ENCODE measurements at regions not wholly inside any gene's neighbourhood (a gene's known extent, or its start where the extent isn't known, plus 50 kb on each side); places are given as distances from the start of the nearest gene placed in this dataset.

DNA sequence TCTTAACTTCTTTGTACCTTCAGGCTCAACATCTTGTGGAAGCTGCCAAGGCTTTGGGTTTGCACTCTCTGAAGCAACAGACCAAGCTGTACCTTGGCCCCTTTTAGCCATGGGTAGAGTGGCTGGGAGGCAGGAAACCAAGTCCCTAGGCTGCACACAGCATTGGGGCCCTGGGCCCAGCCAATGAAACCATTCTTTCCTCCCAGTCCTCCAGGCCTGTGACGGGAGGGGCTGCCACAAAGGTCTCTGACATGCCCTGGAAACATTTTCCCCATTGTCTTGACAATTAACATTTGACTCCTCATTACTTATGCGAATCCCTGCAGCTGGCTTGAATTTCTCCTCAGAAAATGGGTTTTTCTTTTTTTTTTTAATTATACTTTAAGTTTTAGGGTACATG, 253.1 kb upstream of the GADL1 start:
- BruUV-seq (replicated peaks): no TSS peak
- Histone ChIP-seq H3K27ac (no peak overlapping the region), H2AFZ (no peak overlapping the region), H3K79me2 (ENCODE audit: low read depth) (no peaks in the 10 kb centered on the region), H3K4me1 (replicated peaks; ENCODE audit: insufficient read depth) (no peaks in the 10 kb centered on the region), H4K20me1 (ENCODE audit: insufficient read depth) (no peaks in the 10 kb centered on the region), H3K36me3 (ENCODE audit: low read depth) (no peaks in the 10 kb centered on the region), H3K27me3 (ENCODE audit: insufficient read depth, low read depth) (no peaks in the 10 kb centered on the region), H3K9me3 (ENCODE audit: insufficient read depth, low read depth) (no peaks in the 10 kb centered on the region), H3F3A (ENCODE audit: insufficient read depth, low read depth) (no peaks in the 10 kb centered on the region), H3K4me2 (no peak overlapping the region), H3K4me3 (no peak overlapping the region), H3K9me2 (ENCODE audit: insufficient read depth) (no peaks in the 10 kb centered on the region)
- TF ChIP-seq, protein P1, sequence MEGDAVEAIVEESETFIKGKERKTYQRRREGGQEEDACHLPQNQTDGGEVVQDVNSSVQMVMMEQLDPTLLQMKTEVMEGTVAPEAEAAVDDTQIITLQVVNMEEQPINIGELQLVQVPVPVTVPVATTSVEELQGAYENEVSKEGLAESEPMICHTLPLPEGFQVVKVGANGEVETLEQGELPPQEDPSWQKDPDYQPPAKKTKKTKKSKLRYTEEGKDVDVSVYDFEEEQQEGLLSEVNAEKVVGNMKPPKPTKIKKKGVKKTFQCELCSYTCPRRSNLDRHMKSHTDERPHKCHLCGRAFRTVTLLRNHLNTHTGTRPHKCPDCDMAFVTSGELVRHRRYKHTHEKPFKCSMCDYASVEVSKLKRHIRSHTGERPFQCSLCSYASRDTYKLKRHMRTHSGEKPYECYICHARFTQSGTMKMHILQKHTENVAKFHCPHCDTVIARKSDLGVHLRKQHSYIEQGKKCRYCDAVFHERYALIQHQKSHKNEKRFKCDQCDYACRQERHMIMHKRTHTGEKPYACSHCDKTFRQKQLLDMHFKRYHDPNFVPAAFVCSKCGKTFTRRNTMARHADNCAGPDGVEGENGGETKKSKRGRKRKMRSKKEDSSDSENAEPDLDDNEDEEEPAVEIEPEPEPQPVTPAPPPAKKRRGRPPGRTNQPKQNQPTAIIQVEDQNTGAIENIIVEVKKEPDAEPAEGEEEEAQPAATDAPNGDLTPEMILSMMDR (conservative IDR thresholded peaks at IDR 0.05): no peak
- no peak for TF ChIP-seq EZH2 (IDR thresholded peaks at IDR 0.05; ENCODE audit: low read depth)
- intact Hi-C loops (cut with micrococcal nuclease; ENCODE audit: unreplicated experiment): no loop called here
- ChIA-PET POLR2A (ENCODE audit: unreplicated experiment) (no interaction called here), CTCF (no interaction called here)
- DNase-seq: no peak

- Histone ChIP-seq H3K27me3 (ENCODE audit: insufficient read depth, low read depth) (no peaks in the 10 kb centered on the region), H4K20me1 (ENCODE audit: insufficient read depth) (no peaks in the 10 kb centered on the region), H3K4me3 (no peak overlapping the region), H3K36me3 (ENCODE audit: low read depth) (no peaks in the 10 kb centered on the region), H3K27ac (no peak overlapping the region), H3K4me1 (replicated peaks; ENCODE audit: insufficient read depth) (no peaks in the 10 kb centered on the region), H2AFZ (no peak overlapping the region), H3K9me3 (ENCODE audit: insufficient read depth, low read depth) (no peaks in the 10 kb centered on the region), H3K9me2 (ENCODE audit: insufficient read depth) (no peaks in the 10 kb centered on the region), H3F3A (ENCODE audit: insufficient read depth, low read depth) (no peaks in the 10 kb centered on the region), H3K4me2 (no peak overlapping the region), H3K79me2 (ENCODE audit: low read depth) (no peaks in the 10 kb centered on the region)
- ChIA-PET POLR2A (ENCODE audit: unreplicated experiment) (no interaction called here), CTCF (no interaction called here)
- no TSS peak for BruUV-seq (replicated peaks)
- DNase-seq: no peak
- no peak for TF ChIP-seq EZH2 (IDR thresholded peaks at IDR 0.05; ENCODE audit: low read depth)
- TF ChIP-seq, protein P1 (conservative IDR thresholded peaks at IDR 0.05): no peak
- intact Hi-C loops (cut with micrococcal nuclease; ENCODE audit: unreplicated experiment): no loop called here
Measured at GRCh38 chr3:31157047-31157694, 262.7 kb upstream of the GADL1 start.

DNA sequence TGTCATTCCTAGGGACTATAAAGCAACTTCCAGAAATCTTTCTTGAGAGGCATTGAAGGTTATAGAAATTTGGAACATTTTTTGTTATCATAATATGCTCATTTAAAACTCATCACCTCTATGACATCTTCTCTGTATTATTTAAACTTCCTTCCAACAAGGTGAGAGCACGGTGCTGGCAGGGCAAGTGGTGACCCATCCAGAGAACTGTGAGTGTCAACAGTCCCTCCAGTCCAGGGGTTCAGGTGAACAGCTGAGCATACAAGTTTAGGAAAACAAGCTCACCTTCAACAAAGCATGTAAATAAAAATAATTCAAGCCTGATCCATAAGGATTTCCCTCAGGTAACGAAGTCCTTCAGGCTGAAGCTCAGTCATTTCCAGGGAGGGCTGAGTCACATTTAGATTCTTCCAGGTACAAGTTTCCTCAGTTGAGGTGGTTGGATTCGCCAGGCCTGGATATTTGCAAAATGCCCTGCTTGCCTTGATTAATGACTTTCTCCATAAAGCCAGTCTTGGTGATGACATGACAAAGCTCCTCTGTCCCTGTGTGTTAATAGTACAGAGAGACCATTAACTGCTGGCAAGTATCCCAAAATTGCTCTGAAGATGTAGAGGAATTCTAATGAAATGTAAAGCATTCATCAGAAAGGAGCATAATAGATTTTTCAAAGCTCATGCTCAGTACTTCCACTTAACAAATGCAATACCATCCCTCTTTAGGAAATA, 263.6 kb upstream of the GADL1 start:
- Histone ChIP-seq H3K27me3 (ENCODE audit: insufficient read depth, low read depth) (no peaks in the 10 kb centered on the region), H3F3A (ENCODE audit: insufficient read depth, low read depth) (no peaks in the 10 kb centered on the region), H3K4me3 (no peak overlapping the region), H3K79me2 (ENCODE audit: low read depth) (no peaks in the 10 kb centered on the region), H3K9me2 (ENCODE audit: insufficient read depth) (no peaks in the 10 kb centered on the region), H3K9me3 (ENCODE audit: insufficient read depth, low read depth) (no peaks in the 10 kb centered on the region), H3K36me3 (ENCODE audit: low read depth) (no peaks in the 10 kb centered on the region), H3K4me1 (replicated peaks; ENCODE audit: insufficient read depth) (no peaks in the 10 kb centered on the region), H4K20me1 (ENCODE audit: insufficient read depth) (no peaks in the 10 kb centered on the region), H2AFZ (no peak overlapping the region), H3K4me2 (no peak overlapping the region), H3K27ac (no peak overlapping the region)
- CTCF ChIA-PET: no interaction called here
- intact Hi-C loops (cut with micrococcal nuclease; ENCODE audit: unreplicated experiment): no loop called here
- DNase-seq: no peak
- POLR2A ChIA-PET (ENCODE audit: unreplicated experiment): interaction anchor here (0.6 kb wide), 1 partner anchor 178 kb away, joined by 7 read pairs; no protein-coding TSS in a partner anchor
- BruUV-seq (replicated peaks): no TSS peak
- TF ChIP-seq EZH2 (IDR thresholded peaks at IDR 0.05; ENCODE audit: low read depth): no peak
- TF ChIP-seq, protein P1 (conservative IDR thresholded peaks at IDR 0.05): no peak
